A673 (cell line): ENCODE measurements at regions not wholly inside any gene's neighbourhood (a gene's known extent, or its start where the extent isn't known, plus 50 kb on each side); places are given as distances from the start of the nearest gene placed in this dataset.

Source experiments
- BruUV-seq: library from RNA; stranded (reverse); fragments of 400-500 nt; replicated peaks from 2 replicates; lab custom pipeline; 2021; lab: Mats Ljungman, UMichigan
- CTCF ChIA-PET: fragments of 300-600 bp; sonication (Branson Sonifier 250); formaldehyde crosslinking; loops from one replicate; lab custom pipeline; 2022; ENCODE audit warnings: antibody characterized with exemption; lab: Charles Lee
- POLR2A ChIA-PET: fragments of 300-600 bp; sonication (Branson Sonifier 250); formaldehyde crosslinking; loops from one replicate; lab custom pipeline; 2022; ENCODE audit warnings: antibody characterized with exemption; ENCODE audit not compliant: low non-redundant PET; lab: Charles Lee
- DNase-seq: peaks from one replicate; pipeline ENCODE4 v3.0.0-alpha.2; 2015; ENCODE audit warnings: low spot score
- H3K27ac ChIP-seq: fragments of 200-600 bp; sonication (generic); 2 replicates; pipeline ENCODE4 v1.5.1; 2016; ENCODE audit warnings: mixed run types, low read depth, mild to moderate bottlenecking, mixed read lengths, antibody characterized with exemption, low read length; ENCODE audit not compliant: poor library complexity, severe bottlenecking
- H3K27me3 ChIP-seq: fragments of 200-600 bp; sonication (generic); replicated peaks from 2 replicates; pipeline ENCODE4 v1.6.1; 2017; ENCODE audit warnings: mixed run types, low read depth, mild to moderate bottlenecking, mixed read lengths, antibody characterized with exemption, low read length; ENCODE audit not compliant: insufficient read depth, poor library complexity
- H3K36me3 ChIP-seq: fragments of 200-600 bp; sonication (generic); 2 replicates; pipeline ENCODE4 v1.6.1; 2016; ENCODE audit warnings: mixed run types, mild to moderate bottlenecking, mixed read lengths, antibody characterized with exemption, low read length; ENCODE audit not compliant: insufficient read depth, poor library complexity, severe bottlenecking
- H3K4me1 ChIP-seq: fragments of 200-600 bp; sonication (generic); 2 replicates; pipeline ENCODE4 v1.6.1; 2017; ENCODE audit warnings: mixed run types, mild to moderate bottlenecking, mixed read lengths, antibody characterized with exemption, low read length; ENCODE audit not compliant: insufficient read depth, poor library complexity, severe bottlenecking
- H3K4me3 ChIP-seq: fragments of 200-600 bp; sonication (generic); 2 replicates; pipeline ENCODE4 v1.5.1; 2016; ENCODE audit warnings: low read depth, mixed run types, mild to moderate bottlenecking, mixed read lengths, low read length; ENCODE audit not compliant: poor library complexity, severe bottlenecking
- H3K9me3 ChIP-seq: fragments of 200-600 bp; sonication (generic); 2 replicates; pipeline ENCODE4 v1.6.1; 2016; ENCODE audit warnings: mixed run types, low read depth, mild to moderate bottlenecking, mixed read lengths, antibody characterized with exemption, low read length; ENCODE audit not compliant: poor library complexity, severe bottlenecking
- CTCF ChIP-seq: fragments of 300-800, 200-600 bp; sonication (generic); conservative IDR thresholded peaks from 2 replicates; pipeline ENCODE4 v1.5.1; 2017; ENCODE audit warnings: low read depth, mild to moderate bottlenecking, antibody characterized with exemption, low read length, moderate library complexity, mixed read lengths
- EZH2 ChIP-seq: fragments of 200-600 bp; sonication (generic); IDR thresholded peaks from 2 replicates; pipeline ENCODE4 v1.6.1; 2017; ENCODE audit warnings: borderline replicate concordance, low read depth, mild to moderate bottlenecking, mixed read lengths, antibody characterized with exemption, low read length; ENCODE audit not compliant: poor library complexity, severe bottlenecking
- intact Hi-C: fragments of 100-400 bp; cut with micrococcal nuclease; formaldehyde crosslinking; loops from one replicate; pipeline ENCODE4 v1.10.0; 2022; ENCODE audit not compliant: unreplicated experiment

GRCh38 chr10:44314802-44315460, 70.0 kb downstream of the CXCL12 start:
- no peak overlapping the region for H3K27ac ChIP-seq
- H3K9me3 ChIP-seq, result no peaks in the 10 kb centered on the region
- no peak for DNase-seq
- H3K27me3 ChIP-seq, result no peaks in the 10 kb centered on the region
- no peak for TF ChIP-seq CTCF
- CTCF ChIA-PET, result no interaction called here
- no peak overlapping the region for H3K4me3 ChIP-seq
- H3K36me3 ChIP-seq, result no peaks in the 10 kb centered on the region
- POLR2A ChIA-PET, result no interaction called here
- no peaks in the 10 kb centered on the region for H3K4me1 ChIP-seq
- no TSS peak for BruUV-seq
- intact Hi-C loops, result loop anchor here (5.0 kb wide), 1 partner anchor 623 kb away; no protein-coding TSS in a partner anchor

DNA sequence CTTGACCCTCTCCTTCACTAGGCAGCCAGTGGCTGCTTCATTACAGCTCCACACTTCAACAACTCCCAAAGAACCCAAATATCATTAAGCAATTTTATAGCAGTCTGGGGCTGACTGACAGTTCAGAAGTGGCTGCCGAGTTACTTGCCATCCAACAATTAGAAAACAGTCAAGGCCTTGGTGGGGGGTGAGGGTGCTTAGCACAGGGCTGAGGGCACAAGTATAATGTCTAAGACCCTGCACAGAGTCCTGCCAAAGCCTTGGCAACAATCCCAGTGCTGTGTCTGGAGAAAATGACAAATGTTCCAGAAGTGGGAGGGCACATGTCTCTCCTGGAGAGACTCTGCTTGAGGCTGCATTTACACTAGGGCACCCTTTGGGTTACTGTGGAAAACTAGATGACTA, 71.1 kb downstream of the CXCL12 start:
- Histone ChIP-seq H3K36me3 (no peaks in the 10 kb centered on the region), H3K4me3 (no peak overlapping the region), H3K27ac (no peak overlapping the region), H3K9me3 (no peaks in the 10 kb centered on the region), H3K4me1 (no peaks in the 10 kb centered on the region), H3K27me3 (no peaks in the 10 kb centered on the region)
- no peak for DNase-seq
- ChIA-PET CTCF (no interaction called here), POLR2A (no interaction called here)
- intact Hi-C loops, result loop anchor here (5.0 kb wide), 1 partner anchor 621 kb away; no protein-coding TSS in a partner anchor
- no peak for TF ChIP-seq EZH2
- no peak for TF ChIP-seq CTCF
- no TSS peak for BruUV-seq

GRCh38 chr10:44312401-44312800, 72.5 kb downstream of the CXCL12 start:
- Histone ChIP-seq H3K4me1 (no peaks in the 10 kb centered on the region), H3K27ac (no peak overlapping the region), H3K9me3 (no peaks in the 10 kb centered on the region), H3K36me3 (no peaks in the 10 kb centered on the region), H3K27me3 (no peaks in the 10 kb centered on the region), H3K4me3 (no peak overlapping the region)
- no peak for DNase-seq
- ChIA-PET POLR2A (no interaction called here), CTCF (no interaction called here)
- no peak for TF ChIP-seq CTCF
- no peak for TF ChIP-seq EZH2
- intact Hi-C loops, result loop anchor here (5.0 kb wide), 1 partner anchor 620 kb away; no protein-coding TSS in a partner anchor
- no TSS peak for BruUV-seq
